GM19043 (cell line): ENCODE measurements at regions not wholly inside any gene's neighbourhood (a gene's known extent, or its start where the extent isn't known, plus 50 kb on each side); places are given as distances from the start of the nearest gene placed in this dataset.

Experiments used
- ATAC-seq: cut with Tn5 transposase; IDR thresholded peaks from one replicate; pipeline ENCODE4 v1.9.1; 2021; ENCODE audit warnings: low read depth; ENCODE audit not compliant: unreplicated experiment

- ATAC-seq = no peak
These were observed 118.6 kb upstream of the GALNT2 start for GRCh38 chr1:229948438-229948837.

- ATAC-seq = no peak
These were observed 117.5 kb upstream of the GALNT2 start for GRCh38 chr1:229949500-229949899.

GRCh38 chr1:229950020-229950419, 117.0 kb upstream of the GALNT2 start:
- no peak for ATAC-seq

DNA sequence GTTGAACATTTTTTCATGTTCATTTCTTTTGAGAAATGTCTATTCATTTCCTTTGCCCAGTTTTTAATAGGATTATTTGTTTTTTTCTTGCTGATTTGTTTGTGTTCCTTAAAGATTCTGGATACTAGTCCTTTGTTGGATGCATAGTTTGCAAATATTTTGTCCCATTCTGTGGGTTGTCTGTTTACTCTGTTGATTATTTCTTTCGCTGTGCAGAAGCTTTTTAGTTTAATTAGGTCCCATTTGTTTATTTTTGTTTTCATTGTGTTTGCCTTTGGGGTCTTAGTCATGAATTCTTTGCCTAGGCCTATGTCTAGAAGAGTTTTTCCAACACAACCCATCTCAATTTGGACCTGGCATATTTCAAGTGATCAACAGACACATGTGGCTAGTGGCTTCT, 116.1 kb upstream of the GALNT2 start:
- ATAC-seq = no peak

- ATAC-seq = no peak
These were observed 115.0 kb upstream of the GALNT2 start for GRCh38 chr1:229951856-229952534.

- no peak for ATAC-seq
These were observed 114.1 kb upstream of the GALNT2 start for GRCh38 chr1:229952670-229953520.

DNA sequence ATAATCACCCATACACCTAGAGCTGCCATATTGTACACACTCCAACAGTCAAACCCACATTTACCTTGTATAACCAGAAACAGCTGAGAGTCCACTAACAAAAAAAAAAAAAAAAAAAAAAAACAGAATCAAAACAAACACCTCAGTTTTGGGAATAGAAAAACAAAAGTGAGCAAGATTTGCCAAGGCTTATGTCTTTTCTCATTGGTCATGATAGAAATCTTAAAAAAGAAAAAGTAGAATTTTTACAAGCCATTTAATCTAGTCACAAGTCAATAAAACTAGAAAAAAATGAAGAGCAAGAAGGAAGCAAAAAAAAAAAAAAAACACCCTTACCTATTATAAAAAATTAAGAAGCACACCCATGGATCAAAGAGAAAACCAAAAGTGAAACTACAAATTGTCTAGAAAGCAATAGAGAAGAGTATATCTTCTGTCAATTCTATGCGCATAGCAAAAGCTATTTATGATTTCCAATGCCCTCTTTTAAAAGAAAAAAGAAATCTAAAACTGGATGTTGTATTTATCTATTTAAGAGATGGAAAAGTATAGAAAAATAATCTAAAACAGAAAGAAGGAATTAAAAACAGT, 113.2 kb upstream of the GALNT2 start:
- no peak for ATAC-seq

DNA sequence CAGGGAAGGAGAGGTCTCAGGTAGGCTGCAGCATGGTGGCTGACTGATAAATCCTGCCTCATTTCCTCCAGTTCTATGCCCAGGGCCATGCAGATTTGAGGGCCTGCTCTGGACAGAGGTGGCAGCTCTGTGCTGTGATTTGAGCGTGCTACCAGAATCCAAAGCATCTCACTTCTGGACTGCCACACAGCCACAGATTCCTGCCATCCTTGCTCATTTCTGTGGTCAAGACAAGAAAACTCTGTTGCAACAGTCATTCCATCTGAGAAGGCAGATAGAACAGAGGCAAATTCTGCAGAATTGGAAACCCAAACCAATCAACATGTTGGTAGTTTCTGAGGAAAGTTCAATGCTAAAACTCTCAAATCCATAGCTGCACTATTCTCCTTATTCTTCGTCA, 102.8 kb upstream of the GALNT2 start:
- ATAC-seq = no peak

DNA sequence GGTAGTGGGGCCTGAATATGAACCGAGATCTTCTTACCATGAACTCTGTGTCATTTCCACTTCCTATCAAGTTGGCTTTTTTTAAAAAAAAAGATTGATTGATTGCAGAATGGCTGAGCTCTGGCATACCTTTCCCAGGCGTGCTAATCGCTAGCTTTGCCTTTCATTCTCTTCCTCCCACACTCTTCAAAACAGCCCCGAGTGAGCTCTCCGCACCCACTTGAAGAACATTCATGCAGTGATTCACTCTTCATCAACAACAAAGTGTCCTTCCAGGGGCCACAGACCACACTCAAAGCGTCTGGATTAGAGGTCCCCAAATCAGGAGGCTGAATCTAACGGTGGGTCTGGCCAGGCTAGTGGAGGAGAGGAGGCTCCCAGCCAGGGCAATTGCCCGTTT, 96.3 kb upstream of the GALNT2 start:
- no peak for ATAC-seq

GRCh38 chr1:229971141-229971540, 95.9 kb upstream of the GALNT2 start:
- ATAC-seq = no peak

DNA sequence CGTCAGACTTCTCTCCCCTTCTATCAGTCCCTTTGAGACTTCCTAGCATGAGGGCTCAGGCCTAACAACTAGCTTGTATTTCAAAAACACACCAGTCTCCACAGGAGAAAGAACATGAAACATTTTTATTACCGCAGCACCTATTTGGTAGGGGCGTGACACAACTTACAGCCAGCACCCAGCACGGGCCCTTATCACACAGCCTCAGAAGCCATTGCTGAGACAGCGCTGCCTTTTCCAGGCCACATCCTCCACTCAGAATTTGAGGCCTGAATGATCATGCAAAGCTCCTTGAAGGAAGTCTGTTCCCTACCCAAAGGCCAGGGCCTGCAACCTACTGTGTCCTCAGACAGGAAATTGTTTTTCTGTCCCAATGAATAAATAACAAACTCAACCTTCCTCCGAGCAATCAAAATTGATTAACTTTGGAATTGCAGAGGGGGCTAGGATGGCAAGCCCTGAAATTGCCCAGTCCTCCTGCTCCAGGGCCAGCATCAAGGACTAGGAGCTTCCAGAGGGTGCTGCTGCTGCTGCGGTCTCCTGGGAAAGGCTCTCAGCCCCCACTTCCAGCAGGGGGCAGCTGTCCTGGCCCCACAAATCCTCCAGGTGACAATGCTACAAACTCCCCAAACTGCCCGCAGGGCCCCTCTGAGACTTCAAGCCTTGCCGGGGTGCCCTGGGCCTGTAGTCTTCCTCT, 94.3 kb upstream of the GALNT2 start:
- ATAC-seq = no peak

- ATAC-seq = no peak
These were observed 93.8 kb upstream of the GALNT2 start for GRCh38 chr1:229973297-229973612.

DNA sequence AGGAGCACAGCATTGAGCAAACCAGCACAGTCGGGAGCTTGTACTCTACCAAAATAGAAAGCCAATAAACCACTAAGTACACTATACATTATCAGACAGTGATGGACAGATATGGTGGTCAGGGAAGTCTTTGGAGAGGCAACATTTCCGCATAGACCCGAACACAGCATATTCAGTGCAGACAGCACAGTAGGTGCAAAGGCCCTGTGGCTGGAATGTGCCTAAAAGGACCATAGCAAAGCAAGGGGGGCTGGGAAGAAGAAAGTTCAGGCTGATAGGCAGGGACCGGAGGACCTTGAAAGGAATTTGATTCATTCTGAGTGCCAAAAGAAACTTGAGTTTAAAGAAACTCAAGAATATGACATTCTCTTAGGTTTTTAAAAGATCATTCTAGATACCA, 92.0 kb upstream of the GALNT2 start:
- no peak for ATAC-seq

DNA sequence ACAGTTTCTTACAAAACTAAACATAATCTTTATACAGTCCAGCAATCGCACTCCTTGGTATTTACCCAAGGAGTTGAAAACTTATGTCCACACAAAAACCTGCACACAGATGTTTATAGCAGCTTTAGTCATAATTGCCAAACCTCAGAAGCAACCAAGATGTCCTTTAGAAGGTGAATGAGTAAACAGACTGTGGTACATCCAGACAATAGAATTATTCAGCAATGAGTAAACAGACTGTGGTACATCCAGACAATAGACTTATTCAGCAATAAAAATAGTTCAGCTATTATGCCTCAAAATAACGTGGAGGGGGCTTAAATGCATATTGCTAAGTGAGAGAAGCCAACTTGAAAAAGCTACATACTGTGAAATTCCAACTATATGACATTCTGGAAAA, 87.0 kb upstream of the GALNT2 start:
- no peak for ATAC-seq

DNA sequence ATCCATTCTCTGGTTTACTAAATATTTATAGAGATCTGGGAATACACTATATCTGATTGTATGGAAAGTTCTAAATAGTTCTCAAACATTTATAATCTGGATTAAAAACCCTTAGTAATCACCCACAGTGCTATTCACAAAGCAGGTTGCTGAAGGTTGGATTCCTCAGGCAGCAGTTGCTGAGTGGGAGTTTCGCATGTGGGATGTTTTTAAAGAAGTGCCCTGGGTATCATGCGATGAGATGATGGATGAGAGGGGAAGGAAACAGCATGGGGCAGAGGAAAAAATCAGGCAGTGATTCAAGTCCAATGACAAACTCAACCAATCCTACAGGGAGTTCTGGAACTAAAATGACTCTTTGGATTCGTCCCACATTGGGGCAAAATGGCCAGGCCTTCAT, 85.3 kb upstream of the GALNT2 start:
- no peak for ATAC-seq

- ATAC-seq = no peak
These were observed 82.6 kb upstream of the GALNT2 start for GRCh38 chr1:229984310-229984991.

DNA sequence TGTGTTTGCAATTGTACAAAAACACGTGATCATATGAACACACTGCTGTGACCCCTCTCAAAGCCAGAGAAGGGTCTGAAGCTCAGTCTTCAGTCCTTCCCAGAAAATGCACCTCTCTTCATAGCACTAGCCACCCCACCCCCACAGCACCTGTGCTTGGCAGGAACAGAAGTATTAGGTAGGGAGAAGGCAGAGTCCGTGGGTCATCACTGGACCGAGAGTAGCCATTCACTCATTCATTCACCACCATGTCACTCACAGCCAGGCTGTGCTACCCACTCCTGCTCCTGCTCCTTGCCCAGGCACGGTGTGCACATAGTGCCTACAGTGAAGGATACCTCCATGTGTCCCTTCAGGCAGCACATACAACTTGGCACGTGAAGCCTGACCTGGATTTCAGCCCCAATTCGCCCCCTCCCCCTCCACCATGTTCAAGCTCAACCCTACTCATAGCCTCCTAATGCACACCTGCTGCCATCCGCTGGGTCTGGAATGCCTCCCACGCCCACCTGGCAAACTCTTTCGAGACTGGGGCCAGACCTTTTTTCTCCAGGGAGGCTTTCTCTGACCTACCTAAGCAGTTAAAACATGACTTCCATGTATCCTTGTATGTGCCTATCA, 81.9 kb upstream of the GALNT2 start:
- ATAC-seq = no peak

GRCh38 chr1:229985613-229986010, 81.4 kb upstream of the GALNT2 start:
- no peak for ATAC-seq

GRCh38 chr1:229986737-229987337, 80.2 kb upstream of the GALNT2 start:
- ATAC-seq = no peak

GRCh38 chr1:229987953-229988352, 79.1 kb upstream of the GALNT2 start:
- ATAC-seq = no peak
